KMS-11 (cell line): ENCODE measurements at regions not wholly inside any gene's neighbourhood (a gene's known extent, or its start where the extent isn't known, plus 50 kb on each side); places are given as distances from the start of the nearest gene placed in this dataset.

Source experiments
- H2AFZ ChIP-seq: fragments of 200-600 bp; sonication (generic); 2 replicates; pipeline ENCODE4 v1.6.1; 2016; ENCODE audit warnings: antibody characterized with exemption, mixed run types, low read depth
- H3K27ac ChIP-seq: fragments of 200-600 bp; sonication (generic); 2 replicates; pipeline ENCODE4 v1.6.1; 2016; ENCODE audit warnings: mild to moderate bottlenecking, mixed run types
- H3K27me3 ChIP-seq: fragments of 200-600 bp; sonication (generic); 2 replicates; pipeline ENCODE4 v1.6.1; 2017; ENCODE audit warnings: mild to moderate bottlenecking, low read depth, mixed run types, moderate library complexity; ENCODE audit not compliant: insufficient read depth
- H3K36me3 ChIP-seq: fragments of 200-600 bp; sonication (generic); 2 replicates; pipeline ENCODE4 v1.6.1; 2017; ENCODE audit warnings: mild to moderate bottlenecking, mixed run types; ENCODE audit not compliant: insufficient read depth
- H3K4me1 ChIP-seq: fragments of 200-600 bp; sonication (generic); 2 replicates; pipeline ENCODE4 v1.6.1; 2016; ENCODE audit warnings: mild to moderate bottlenecking, low read depth, mixed run types; ENCODE audit not compliant: poor library complexity, severe bottlenecking
- H3K4me2 ChIP-seq: fragments of 200-600 bp; sonication (generic); 2 replicates; pipeline ENCODE4 v1.7.0; 2016; ENCODE audit warnings: mild to moderate bottlenecking, mixed run types
- H3K4me3 ChIP-seq: fragments of 200-600 bp; sonication (generic); IDR thresholded peaks from 2 replicates; pipeline ENCODE4 v1.6.1; 2017; ENCODE audit warnings: low read depth, low read length, mixed read lengths; ENCODE audit not compliant: insufficient read depth
- H3K79me2 ChIP-seq: fragments of 200-600 bp; sonication (generic); 2 replicates; pipeline ENCODE4 v1.6.1; 2016; ENCODE audit warnings: low read depth, mixed run types; ENCODE audit not compliant: insufficient read depth
- H3K9ac ChIP-seq: fragments of 200-600 bp; sonication (generic); 2 replicates; pipeline ENCODE4 v1.6.1; 2016; ENCODE audit warnings: mild to moderate bottlenecking, mixed run types
- H4K20me1 ChIP-seq: fragments of 200-600 bp; sonication (generic); 2 replicates; pipeline ENCODE4 v1.6.1; 2016; ENCODE audit warnings: mild to moderate bottlenecking, mixed run types; ENCODE audit not compliant: insufficient read depth
- CTCF ChIP-seq: fragments of 200-600 bp; sonication (generic); conservative IDR thresholded peaks from 2 replicates; pipeline ENCODE4 v1.6.1; 2017; ENCODE audit warnings: low read depth, mild to moderate bottlenecking, antibody characterized with exemption, low read length, moderate library complexity, mixed read lengths

DNA sequence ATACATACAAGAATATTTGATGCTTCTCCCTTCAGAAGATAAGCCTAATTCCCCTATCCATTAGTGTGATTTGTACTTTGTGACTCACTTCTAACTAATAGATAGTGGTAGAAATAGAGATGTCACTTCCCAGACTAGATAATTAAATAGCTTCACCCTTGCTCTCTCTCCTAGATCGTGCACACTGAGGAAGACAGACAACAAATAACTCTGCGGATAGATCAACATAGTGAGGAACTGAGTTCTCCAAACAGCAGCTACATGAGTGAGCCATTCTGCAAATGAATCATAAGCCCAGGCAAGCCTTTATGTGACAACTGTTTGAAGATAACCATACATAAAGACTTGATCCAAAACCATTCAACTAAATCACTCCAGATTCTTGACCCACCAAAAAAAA is 1083.4 kb upstream of the C9orf72 start:
- Histone ChIP-seq H3K4me1 (no peaks in the 10 kb centered on the region), H3K27ac (no peak overlapping the region), H3K4me2 (no peak overlapping the region), H2AFZ (no peak overlapping the region), H3K36me3 (no peaks in the 10 kb centered on the region), H3K27me3 (no peaks in the 10 kb centered on the region), H3K4me3 (no peak overlapping the region), H3K9ac (no peak overlapping the region), H3K79me2 (no peaks in the 10 kb centered on the region), H4K20me1 (no peaks in the 10 kb centered on the region)
- TF ChIP-seq CTCF = no peak

GRCh38 chr9:28661853-28662252 is 1088.6 kb upstream of the C9orf72 start:
- TF ChIP-seq CTCF = no peak
- Histone ChIP-seq H3K36me3 (no peaks in the 10 kb centered on the region), H3K4me2 (no peak overlapping the region), H2AFZ (no peak overlapping the region), H3K9ac (no peak overlapping the region), H3K27me3 (no peaks in the 10 kb centered on the region), H3K4me1 (no peaks in the 10 kb centered on the region), H3K27ac (no peak overlapping the region), H3K79me2 (no peaks in the 10 kb centered on the region), H3K4me3 (no peak overlapping the region), H4K20me1 (no peaks in the 10 kb centered on the region)

DNA sequence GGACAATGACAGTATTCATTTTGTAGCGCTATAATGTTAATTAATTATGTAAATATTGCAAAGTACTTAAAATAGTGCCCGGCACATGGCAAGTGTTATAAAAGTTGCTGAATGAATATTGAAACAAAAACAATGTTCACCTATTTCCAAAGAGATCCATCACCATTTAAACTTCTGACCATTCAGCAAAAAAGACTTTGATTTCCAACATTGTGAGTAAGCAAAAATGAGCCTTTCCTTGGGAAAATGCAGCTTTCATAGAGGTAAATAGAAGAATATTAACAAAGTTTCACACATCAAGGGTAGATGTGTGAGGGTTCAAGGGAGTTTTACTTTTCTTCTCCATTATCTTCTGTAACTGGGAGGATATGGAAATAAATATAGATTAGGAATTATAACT is 1089.4 kb upstream of the C9orf72 start:
- no peaks in the 10 kb centered on the region for H3K27me3 ChIP-seq
- H3K36me3 ChIP-seq = no peaks in the 10 kb centered on the region
- no peaks in the 10 kb centered on the region for H3K79me2 ChIP-seq
- no peak overlapping the region for H3K4me3 ChIP-seq
- H4K20me1 ChIP-seq = no peaks in the 10 kb centered on the region
- no peak overlapping the region for H3K9ac ChIP-seq
- no peak overlapping the region for H3K27ac ChIP-seq
- H2AFZ ChIP-seq = no peak overlapping the region
- H3K4me1 ChIP-seq = peaks cover 1% of the 10 kb centered on the region
- TF ChIP-seq CTCF = no peak
- no peak overlapping the region for H3K4me2 ChIP-seq

- Histone ChIP-seq H3K27me3 (no peaks in the 10 kb centered on the region), H3K79me2 (no peaks in the 10 kb centered on the region), H3K36me3 (no peaks in the 10 kb centered on the region), H2AFZ (no peak overlapping the region), H3K27ac (no peak overlapping the region), H3K4me3 (no peak overlapping the region), H3K9ac (no peak overlapping the region), H4K20me1 (no peaks in the 10 kb centered on the region), H3K4me1 (peaks cover 10% of the 10 kb centered on the region), H3K4me2 (0 out of 2 replicates have a peak overlapping the region, but pooled peaks have one; percentile 15)
- TF ChIP-seq CTCF = no peak
Observed at GRCh38 chr9:28668158-28668557, 1094.9 kb upstream of the C9orf72 start.

DNA sequence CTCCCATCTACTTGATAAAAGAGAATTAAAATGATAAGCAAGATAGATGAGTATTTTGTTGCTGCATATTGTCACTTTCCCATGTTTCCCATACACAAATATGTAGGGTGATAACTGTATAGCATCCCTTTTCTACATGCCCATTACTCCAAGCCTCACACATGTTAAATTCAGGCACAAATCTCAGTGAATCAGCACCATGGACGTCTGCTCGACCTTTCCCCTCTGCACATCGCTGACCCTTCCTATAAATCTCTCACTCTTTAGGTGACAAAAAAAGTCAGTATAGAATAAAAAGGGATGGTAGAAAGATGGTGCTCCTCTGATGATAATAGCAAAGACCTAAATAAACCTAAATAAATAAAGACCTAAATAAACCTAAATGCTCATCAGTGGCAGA is 1097.7 kb upstream of the C9orf72 start:
- Histone ChIP-seq H3K27ac (no peak overlapping the region), H3K4me3 (no peak overlapping the region), H3K4me1 (peaks cover 10% of the 10 kb centered on the region), H3K36me3 (no peaks in the 10 kb centered on the region), H3K79me2 (no peaks in the 10 kb centered on the region), H4K20me1 (no peaks in the 10 kb centered on the region), H2AFZ (no peak overlapping the region), H3K4me2 (no peak overlapping the region), H3K27me3 (no peaks in the 10 kb centered on the region), H3K9ac (no peak overlapping the region)
- TF ChIP-seq CTCF = no peak
